HUDEP-2 (cell line): ENCODE measurements at regions not wholly inside any gene's neighbourhood (a gene's known extent, or its start where the extent isn't known, plus 50 kb on each side); places are given as distances from the start of the nearest gene placed in this dataset.
"Not testable (repeated sequence)": the region's sequence is repeated elsewhere in the genome, so short reads cannot be mapped to it uniquely, and the experiment has no call there.

Experiments
- DNase-seq, 76 experiments: peaks; one replicate each; lab custom pipeline; 2025; ENCODE audit not compliant: unreplicated experiment in 76 of 76; lab: John Stamatoyannopoulos, UW

GRCh38 chr16:29578898-29579297 is 72.7 kb upstream of the NPIPB12 start:
- DNase-seq: not testable (repeated sequence)

- DNase-seq: not testable (repeated sequence)
Observed at GRCh38 chr16:29581764-29582163, 75.6 kb upstream of the NPIPB12 start.

DNA sequence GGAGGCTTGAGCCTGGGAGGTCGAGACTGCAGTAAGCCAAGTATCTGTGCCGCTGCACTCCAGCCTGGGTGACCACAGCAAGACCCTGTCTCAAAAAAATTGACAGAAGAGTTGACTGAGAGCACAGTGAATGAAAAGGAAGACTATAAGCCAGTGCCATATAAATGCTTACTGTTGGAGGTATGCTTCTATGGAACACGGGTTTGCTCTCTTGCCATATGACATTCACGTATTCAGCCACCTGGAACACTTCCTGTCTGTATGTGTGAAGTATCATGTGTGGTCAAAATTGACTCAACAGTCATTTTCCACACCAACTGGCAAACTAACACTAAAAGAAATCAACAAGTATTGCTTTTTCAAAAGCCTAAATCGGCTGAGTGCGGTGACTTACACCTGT is 71.1 kb upstream of the SPN start:
- not testable (repeated sequence) for DNase-seq

DNA sequence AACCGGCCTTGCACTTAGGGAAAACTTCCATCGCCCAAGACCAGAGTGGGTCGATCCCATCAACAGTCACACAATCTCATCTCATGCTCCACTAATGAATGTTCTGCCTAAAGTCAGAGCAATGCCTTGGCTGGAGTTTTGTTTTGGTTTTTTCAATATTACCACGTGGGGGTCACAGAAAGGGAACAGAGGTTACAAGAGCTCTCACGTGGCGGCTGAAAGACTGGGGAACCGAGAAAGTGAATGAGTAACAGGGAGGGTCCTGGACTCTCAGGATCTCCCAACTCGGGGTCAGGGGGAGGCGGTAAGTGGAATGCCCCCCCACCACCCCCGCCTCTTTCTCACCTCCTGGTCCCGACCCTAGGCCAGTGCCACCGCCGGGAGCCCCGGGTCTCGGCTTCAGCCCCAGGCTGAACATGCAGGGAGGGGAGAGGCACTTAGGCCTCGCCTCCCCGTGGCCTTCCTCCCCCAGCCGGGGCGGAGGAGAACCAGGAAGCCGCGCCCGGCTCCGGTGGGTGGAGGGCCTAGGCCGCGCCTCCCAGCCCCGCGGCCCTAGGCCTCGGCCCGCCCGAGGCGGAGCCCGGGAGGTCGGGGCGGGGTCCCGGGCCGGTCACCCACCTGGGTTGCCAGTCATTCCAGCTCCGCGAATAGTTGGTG is 68.7 kb upstream of the SPN start:
- peak in 58 of 76 experiments; percentile 13 to 71 (median 53) for DNase-seq

DNA sequence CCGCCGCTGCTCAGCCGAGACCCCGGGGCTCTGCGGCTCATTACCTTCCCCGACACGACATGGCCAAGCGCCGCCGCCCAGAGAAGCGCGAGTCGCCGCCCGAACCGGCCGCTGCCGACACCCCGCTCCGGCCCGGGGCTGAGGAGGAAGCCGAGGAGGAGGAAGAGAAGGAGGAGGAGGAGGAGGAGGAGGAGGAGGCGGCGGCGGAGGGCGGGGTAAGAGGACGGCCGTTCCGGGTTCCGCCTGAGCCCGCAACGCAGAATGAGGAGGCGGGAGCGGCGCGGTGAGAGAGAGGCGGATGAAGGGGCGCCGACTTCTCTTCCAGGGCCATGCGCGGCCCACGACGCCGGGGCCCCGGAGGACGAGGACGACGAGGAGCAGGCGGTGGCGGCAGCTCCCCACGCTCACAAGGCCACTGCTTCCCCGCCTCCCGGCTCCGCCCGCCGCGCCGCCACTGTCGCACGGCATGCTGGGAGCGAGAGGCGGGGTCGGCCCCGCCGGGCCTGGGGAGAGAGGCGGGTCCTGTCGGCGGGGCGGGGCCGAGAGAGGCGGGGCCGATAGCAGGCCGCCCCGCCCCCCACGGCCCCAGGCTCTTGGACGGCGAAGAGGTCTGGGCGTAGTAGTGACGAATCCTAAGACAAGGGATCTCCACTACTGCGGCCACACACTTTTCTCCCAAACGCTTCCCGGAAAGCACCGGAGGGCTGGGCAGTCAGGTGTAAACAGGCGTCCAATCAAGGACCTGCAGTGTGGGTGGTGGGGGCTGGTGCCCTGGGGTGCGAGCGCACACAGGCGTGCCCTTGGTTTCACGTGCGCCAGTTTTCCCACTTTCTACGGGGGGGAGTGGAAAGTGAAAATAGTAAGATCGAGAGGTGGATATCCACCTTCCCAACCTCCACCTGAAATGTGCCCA is 67.9 kb upstream of the SPN start:
- peak in 72 of 76 experiments; percentile 22 to 91 (median 80) for DNase-seq

DNA sequence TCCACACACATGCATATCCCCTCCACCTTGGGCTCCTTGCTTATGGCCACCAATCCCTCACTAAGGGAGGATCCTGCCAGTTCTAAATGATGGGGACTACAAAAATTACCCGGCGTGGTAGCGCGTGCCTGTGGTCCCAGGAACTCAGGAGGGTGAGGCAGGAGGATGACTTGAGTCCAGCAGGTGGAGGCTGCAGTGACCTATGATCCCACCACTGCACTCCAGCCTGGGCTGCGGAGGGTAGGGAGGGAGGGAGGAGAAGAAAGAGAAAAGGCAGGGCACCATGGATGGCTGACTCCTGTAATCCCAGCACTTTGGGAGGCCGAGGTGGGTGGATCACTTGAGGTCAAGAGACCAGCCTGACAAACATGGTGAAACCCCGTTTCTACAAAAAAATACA is 66.0 kb upstream of the SPN start:
- DNase-seq: not testable (repeated sequence)

DNA sequence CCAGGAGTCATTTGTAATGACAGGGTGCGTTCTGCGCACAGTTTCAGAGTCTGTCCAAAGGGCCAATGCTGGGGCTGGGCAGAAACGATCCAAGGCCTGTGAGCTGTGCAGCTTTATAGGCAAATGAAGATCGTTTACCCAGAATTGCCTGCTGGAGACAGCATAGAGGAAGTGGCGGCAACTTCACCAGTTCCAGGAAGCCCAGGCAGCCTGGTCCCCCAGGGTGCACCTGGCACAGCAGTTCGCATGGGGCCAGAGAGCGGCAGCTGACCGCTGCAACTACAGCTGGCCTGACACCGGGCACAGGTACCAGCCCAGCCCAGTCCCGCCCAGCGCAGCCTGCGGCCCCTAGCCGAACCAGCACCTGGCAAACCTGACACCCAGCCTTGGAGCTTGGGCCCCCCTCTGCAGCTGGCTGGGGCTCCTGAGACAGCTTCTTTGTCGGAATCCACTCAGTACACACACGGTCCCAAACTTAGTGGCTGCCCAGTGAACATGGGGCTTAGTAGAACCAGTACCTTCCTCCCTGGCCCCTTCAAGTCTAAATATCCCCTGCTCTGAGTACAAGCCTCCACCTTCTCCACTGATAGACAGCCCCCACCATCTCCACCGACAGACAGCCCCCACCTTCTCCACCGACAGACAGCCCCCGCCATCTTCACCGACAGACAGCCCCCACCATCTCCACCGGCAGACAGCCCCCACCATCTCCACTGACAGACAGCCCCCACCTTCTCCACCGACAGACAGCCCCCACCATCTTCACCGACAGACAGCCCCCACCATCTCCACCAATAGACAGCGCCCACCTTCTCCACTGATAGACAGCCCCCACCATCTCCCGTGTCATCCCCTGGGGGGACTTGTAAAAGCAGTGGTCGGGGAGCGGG is 62.7 kb upstream of the SPN start:
- peak in 1 of 76 experiments; percentile 10 for DNase-seq

DNA sequence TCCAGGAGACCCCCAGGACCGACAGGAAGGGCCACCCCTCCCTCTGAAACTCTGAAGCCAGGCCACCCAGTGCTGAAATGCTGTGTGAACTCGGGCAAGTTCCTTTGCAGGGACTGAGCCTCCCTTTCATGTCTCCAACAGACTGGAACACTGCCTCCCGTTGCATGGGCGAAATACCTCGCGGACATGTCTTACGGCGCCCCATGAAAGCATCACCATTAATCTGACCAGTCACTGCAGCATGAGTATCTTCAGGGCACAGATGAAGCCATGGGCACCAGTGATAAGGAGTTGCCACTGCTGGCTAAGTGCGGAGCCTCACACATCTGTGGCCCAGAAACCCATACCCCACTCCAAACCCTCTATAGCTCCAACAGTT is 60.8 kb upstream of the SPN start:
- peak in 73 of 76 experiments; percentile 26 to 86 (median 63) for DNase-seq

DNA sequence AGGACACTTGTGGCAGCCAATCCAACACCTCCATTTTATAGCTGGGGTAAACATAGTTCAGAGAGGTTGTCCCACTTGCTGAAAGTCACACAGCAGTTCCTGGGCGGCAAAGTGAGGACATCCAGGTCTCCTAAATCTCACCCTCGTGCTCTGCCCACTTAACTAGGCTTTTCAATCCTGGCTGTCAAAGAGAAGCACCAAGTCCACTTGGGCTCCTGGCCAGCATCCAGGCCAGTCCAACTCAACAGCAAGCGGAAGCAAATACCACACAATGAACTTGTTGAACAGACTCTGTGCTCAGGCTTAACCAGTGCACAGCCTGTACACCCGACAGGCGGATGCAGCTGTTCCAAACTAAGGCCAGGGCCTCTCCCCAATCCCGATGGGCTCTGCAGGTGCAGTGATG is 60.4 kb upstream of the SPN start:
- DNase-seq: not testable (repeated sequence)

- peak in 39 of 76 experiments; percentile 5 to 60 (median 36) for DNase-seq
Observed at GRCh38 chr16:29604631-29605549, 58.2 kb upstream of the SPN start.

- DNase-seq: peak in 2 of 76 experiments; percentile 23 to 24
Observed at GRCh38 chr16:29605593-29606205, 57.3 kb upstream of the SPN start.

- not testable (repeated sequence) for DNase-seq
Observed at GRCh38 chr16:29606669-29607427, 56.2 kb upstream of the SPN start.

DNA sequence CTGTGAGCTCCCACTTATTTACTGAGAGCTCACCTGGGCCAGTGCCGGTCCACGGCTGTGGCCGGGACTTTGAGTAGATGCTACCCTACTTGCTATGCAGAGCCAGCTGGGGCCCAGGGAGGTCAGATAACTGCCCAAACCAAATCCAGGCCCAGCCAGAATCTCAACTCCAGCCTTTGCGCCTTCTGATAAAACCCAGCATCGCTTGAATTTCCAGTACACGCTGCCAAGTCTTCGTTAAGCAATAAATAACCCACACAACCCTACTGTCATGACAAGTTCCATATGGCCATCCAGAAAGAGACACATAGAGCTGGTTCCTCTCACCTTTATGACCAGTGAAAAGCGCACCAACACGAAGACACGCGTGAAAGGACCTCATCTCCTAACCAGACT is 55.6 kb upstream of the SPN start:
- DNase-seq: peak in 37 of 76 experiments; percentile 9 to 68 (median 36)

- not testable (repeated sequence) for DNase-seq
Observed at GRCh38 chr16:29612381-29613306, 50.4 kb upstream of the SPN start.
